ENCODE measurements at regions not wholly inside any gene's neighbourhood (a gene's known extent, or its start where the extent isn't known, plus 50 kb on each side); places are given as distances from the start of the nearest gene placed in this dataset.

GRCh38 chr18:59758837-59759236 is 61.6 kb upstream of the CCBE1 start:
- Histone ChIP-seq H3K9me2 (ENCODE audit: insufficient read depth) (no peaks in the 10 kb centered on the region), H3K27me3 (ENCODE audit: insufficient read depth, low read depth) (no peaks in the 10 kb centered on the region), H3K4me2 (no peak overlapping the region), H3K27ac (no peak overlapping the region), H2AFZ (no peak overlapping the region), H3K9me3 (ENCODE audit: insufficient read depth, low read depth) (peaks cover 4% of the 10 kb centered on the region; the same call in 1 of the 2 replicates), H3K36me3 (ENCODE audit: low read depth) (no peaks in the 10 kb centered on the region), H3F3A (ENCODE audit: insufficient read depth, low read depth) (no peaks in the 10 kb centered on the region), H3K4me3 (no peak overlapping the region), H4K20me1 (ENCODE audit: insufficient read depth) (no peaks in the 10 kb centered on the region), H3K4me1 (replicated peaks; ENCODE audit: insufficient read depth) (no peaks in the 10 kb centered on the region), H3K79me2 (ENCODE audit: low read depth) (no peaks in the 10 kb centered on the region)
- ChIA-PET POLR2A (ENCODE audit: unreplicated experiment) (no interaction called here), CTCF (interaction anchor here (0.7 kb wide), 1 partner anchor 183 kb away, joined by 6 read pairs; no protein-coding TSS in a partner anchor)
- BruUV-seq (replicated peaks) = no TSS peak
- intact Hi-C loops (cut with micrococcal nuclease; ENCODE audit: unreplicated experiment) = no loop called here
- DNase-seq = no peak
- TF ChIP-seq CTCF (conservative IDR thresholded peaks at IDR 0.05) = no peak
- no peak for TF ChIP-seq EZH2 (IDR thresholded peaks at IDR 0.05; ENCODE audit: low read depth)

DNA sequence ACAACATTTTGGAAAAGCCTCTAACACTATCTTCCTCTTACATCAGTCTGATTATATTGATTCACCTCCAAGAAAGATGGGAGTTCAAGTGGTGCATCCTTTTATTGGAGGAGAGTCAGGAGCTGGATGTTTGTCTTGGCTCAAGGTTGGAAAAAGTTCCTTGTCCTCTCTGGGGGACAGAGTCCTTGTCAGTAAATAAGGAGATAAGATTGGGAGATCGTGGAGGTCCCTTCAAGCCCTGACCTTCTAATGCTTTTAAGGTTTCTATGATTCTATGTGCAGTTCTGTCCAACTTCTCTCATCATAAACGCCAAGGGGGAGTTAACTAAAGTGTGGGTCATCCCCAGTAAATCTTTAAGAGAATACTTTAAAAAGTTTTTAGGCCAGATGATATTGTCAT is 60.9 kb upstream of the CCBE1 start:
- H3K4me3 ChIP-seq = no peak overlapping the region
- H3K9me2 ChIP-seq (ENCODE audit: insufficient read depth) = no peaks in the 10 kb centered on the region
- H3K79me2 ChIP-seq (ENCODE audit: low read depth) = no peaks in the 10 kb centered on the region
- no peaks in the 10 kb centered on the region for H3F3A ChIP-seq (ENCODE audit: insufficient read depth, low read depth)
- H2AFZ ChIP-seq = no peak overlapping the region
- intact Hi-C loops (cut with micrococcal nuclease; ENCODE audit: unreplicated experiment) = no loop called here
- CTCF ChIA-PET = interaction anchor here (0.7 kb wide), 1 partner anchor 182 kb away, joined by 6 read pairs; no protein-coding TSS in a partner anchor
- no peaks in the 10 kb centered on the region for H3K4me1 ChIP-seq (replicated peaks; ENCODE audit: insufficient read depth)
- TF ChIP-seq EZH2 (IDR thresholded peaks at IDR 0.05; ENCODE audit: low read depth) = no peak
- TF ChIP-seq CTCF (conservative IDR thresholded peaks at IDR 0.05) = no peak
- H3K36me3 ChIP-seq (ENCODE audit: low read depth) = no peaks in the 10 kb centered on the region
- POLR2A ChIA-PET (ENCODE audit: unreplicated experiment) = no interaction called here
- DNase-seq = no peak
- H3K27me3 ChIP-seq (ENCODE audit: insufficient read depth, low read depth) = no peaks in the 10 kb centered on the region
- H3K27ac ChIP-seq = no peak overlapping the region
- peaks cover 4% of the 10 kb centered on the region; the same call in 1 of the 2 replicates for H3K9me3 ChIP-seq (ENCODE audit: insufficient read depth, low read depth)
- H3K4me2 ChIP-seq = no peak overlapping the region
- no peaks in the 10 kb centered on the region for H4K20me1 ChIP-seq (ENCODE audit: insufficient read depth)
- no TSS peak for BruUV-seq (replicated peaks)

DNA sequence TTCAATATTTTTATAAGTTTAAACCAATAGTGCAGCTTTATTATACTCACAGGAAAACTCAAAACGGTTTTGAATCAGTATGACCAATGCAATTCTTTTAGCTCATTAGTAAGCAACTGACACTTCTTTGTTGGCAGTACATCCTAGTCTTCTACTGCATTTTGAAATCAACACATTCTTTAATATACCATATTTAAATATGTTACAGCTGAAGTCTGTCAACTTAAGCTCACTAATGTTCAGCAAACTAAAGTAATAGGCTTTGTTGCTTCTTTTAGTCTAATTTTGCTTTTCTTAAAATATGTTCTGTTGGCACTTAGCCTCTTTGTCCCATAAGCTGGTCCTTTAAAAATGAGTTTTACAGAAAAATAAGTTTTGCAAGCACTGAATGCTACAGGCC is 55.4 kb upstream of the CCBE1 start:
- H3K9me2 ChIP-seq (ENCODE audit: insufficient read depth) = no peaks in the 10 kb centered on the region
- no TSS peak for BruUV-seq (replicated peaks)
- H3K4me3 ChIP-seq = no peak overlapping the region
- H3K4me1 ChIP-seq (replicated peaks; ENCODE audit: insufficient read depth) = peaks cover 14% of the 10 kb centered on the region
- H3K27me3 ChIP-seq (ENCODE audit: insufficient read depth, low read depth) = no peaks in the 10 kb centered on the region
- H4K20me1 ChIP-seq (ENCODE audit: insufficient read depth) = no peaks in the 10 kb centered on the region
- POLR2A ChIA-PET (ENCODE audit: unreplicated experiment) = no interaction called here
- no peak overlapping the region for H2AFZ ChIP-seq
- no peaks in the 10 kb centered on the region for H3K79me2 ChIP-seq (ENCODE audit: low read depth)
- H3K36me3 ChIP-seq (ENCODE audit: low read depth) = no peaks in the 10 kb centered on the region
- no peaks in the 10 kb centered on the region for H3F3A ChIP-seq (ENCODE audit: insufficient read depth, low read depth)
- CTCF ChIA-PET = interaction anchor here (0.6 kb wide), 1 partner anchor 59 kb away, joined by 11 read pairs; no protein-coding TSS in a partner anchor
- H3K9me3 ChIP-seq (ENCODE audit: insufficient read depth, low read depth) = no peaks in the 10 kb centered on the region
- intact Hi-C loops (cut with micrococcal nuclease; ENCODE audit: unreplicated experiment) = no loop called here
- TF ChIP-seq CTCF (conservative IDR thresholded peaks at IDR 0.05) (no peak), EZH2 (IDR thresholded peaks at IDR 0.05; ENCODE audit: low read depth) (no peak)
- no peak overlapping the region for H3K4me2 ChIP-seq
- DNase-seq = no peak
- H3K27ac ChIP-seq = no peak overlapping the region
